HEK293T (cell line): ENCODE measurements at regions not wholly inside any gene's neighbourhood (a gene's known extent, or its start where the extent isn't known, plus 50 kb on each side); places are given as distances from the start of the nearest gene placed in this dataset.

ENCODE experiments used
- ARNT ChIP-seq: fragments of 450-650 bp; IDR thresholded peaks from 2 replicates; pipeline ENCODE4 v1.6.1; 2017; ENCODE audit warnings: mild to moderate bottlenecking
- BHLHE40 ChIP-seq: fragments of 450-650 bp; IDR thresholded peaks from 2 replicates; pipeline ENCODE4 v1.6.1; 2016; ENCODE audit warnings: mild to moderate bottlenecking, moderate library complexity, borderline replicate concordance
- ELF4 ChIP-seq: fragments of 450-650 bp; IDR thresholded peaks from 2 replicates; pipeline ENCODE4 v1.6.1; 2017; ENCODE audit warnings: antibody characterized with exemption
- FOXK2 ChIP-seq: fragments of 450-650 bp; IDR thresholded peaks from 2 replicates; pipeline ENCODE4 v1.6.1; 2016; ENCODE audit warnings: mild to moderate bottlenecking
- FOXM1 ChIP-seq: fragments of 450-650 bp; IDR thresholded peaks from 2 replicates; pipeline ENCODE4 v1.6.1; 2017; ENCODE audit warnings: mild to moderate bottlenecking, borderline replicate concordance
- LEF1 ChIP-seq: fragments of 450-650 bp; IDR thresholded peaks from 2 replicates; pipeline ENCODE4 v1.6.1; 2017; ENCODE audit warnings: mild to moderate bottlenecking, borderline replicate concordance
- SUZ12 ChIP-seq: fragments of 450-650 bp; IDR thresholded peaks from 2 replicates; pipeline ENCODE4 v1.6.1; 2016; ENCODE audit warnings: mild to moderate bottlenecking
- ZNF384 ChIP-seq: fragments of 450-650 bp; IDR thresholded peaks from 2 replicates; pipeline ENCODE4 v1.6.1; 2016

GRCh38 chr18:73918816-73919215 lies 228.8 kb downstream of the FBXO15 start:
- TF ChIP-seq SUZ12 (no peak), ZNF384 (no peak), ELF4 (no peak), LEF1 (no peak), ARNT (no peak), BHLHE40 (no peak), FOXM1 (no peak), FOXK2 (no peak)
